GM23338 (cell line): ENCODE measurements at regions not wholly inside any gene's neighbourhood (a gene's known extent, or its start where the extent isn't known, plus 50 kb on each side); places are given as distances from the start of the nearest gene placed in this dataset.

ENCODE experiments used
- ATAC-seq: fragments of 200-7000 bp; cut with Tn5 transposase; 3 replicates; pipeline ENCODE4 v1.9.1; 2020
- DNase-seq: peaks from one replicate; pipeline ENCODE4 v3.0.0-alpha.2; 2015; ENCODE audit warnings: low spot score
- H2AFZ ChIP-seq: fragments of 200-600 bp; sonication (generic); 2 replicates; pipeline ENCODE4 v1.8.0; 2016; ENCODE audit warnings: antibody characterized with exemption, mild to moderate bottlenecking, moderate library complexity
- H3F3A ChIP-seq: fragments of 200-600 bp; sonication (generic); replicated peaks from 2 replicates; pipeline ENCODE4 v1.8.0; 2017; ENCODE audit warnings: antibody characterized with exemption, mixed run types, low read depth
- H3K27ac ChIP-seq: fragments of 200-600 bp; sonication (generic); 2 replicates; pipeline ENCODE4 v1.6.1; 2016; ENCODE audit warnings: low read depth
- H3K27me3 ChIP-seq: fragments of 200-600 bp; sonication (generic); 2 replicates; pipeline ENCODE4 v1.8.0; 2016; ENCODE audit warnings: mild to moderate bottlenecking, mixed run types, moderate library complexity; ENCODE audit not compliant: insufficient read depth
- H3K36me3 ChIP-seq: fragments of 200-600 bp; sonication (generic); 2 replicates; pipeline ENCODE4 v1.8.0; 2016; ENCODE audit warnings: mild to moderate bottlenecking; ENCODE audit not compliant: insufficient read depth
- H3K4me1 ChIP-seq: fragments of 200-600 bp; sonication (generic); 2 replicates; pipeline ENCODE4 v1.8.0; 2016; ENCODE audit warnings: mild to moderate bottlenecking, moderate library complexity; ENCODE audit not compliant: insufficient read depth
- H3K4me2 ChIP-seq: fragments of 200-600 bp; sonication (generic); 2 replicates; pipeline ENCODE4 v1.7.1; 2017; ENCODE audit warnings: mixed run types
- H3K4me3 ChIP-seq: fragments of 200-600 bp; sonication (generic); 2 replicates; pipeline ENCODE4 v1.6.1; 2016; ENCODE audit warnings: mixed run types
- H3K79me2 ChIP-seq: fragments of 200-600 bp; sonication (generic); replicated peaks from 2 replicates; pipeline ENCODE4 v1.8.0; 2017; ENCODE audit warnings: mild to moderate bottlenecking; ENCODE audit not compliant: insufficient read depth
- H3K9me2 ChIP-seq: fragments of 200-600 bp; sonication (generic); 2 replicates; pipeline ENCODE4 v1.8.0; 2017; ENCODE audit not compliant: insufficient read depth
- H4K20me1 ChIP-seq: fragments of 200-600 bp; sonication (generic); replicated peaks from 2 replicates; pipeline ENCODE4 v1.8.0; 2017; ENCODE audit warnings: mild to moderate bottlenecking; ENCODE audit not compliant: insufficient read depth
- H3K27ac Mint-ChIP-seq: 2 replicates; pipeline ENCODE4 v1.8.0; 2020; ENCODE audit warnings: inconsistent platforms, mild to moderate bottlenecking, moderate library complexity, mixed read lengths
- H3K27me3 Mint-ChIP-seq: 3 replicates; pipeline ENCODE4 v1.8.0; 2022; ENCODE audit warnings: low read depth, mild to moderate bottlenecking, moderate library complexity, mixed read lengths, inconsistent platforms; ENCODE audit not compliant: insufficient read depth, poor library complexity
- H3K36me3 Mint-ChIP-seq: 3 replicates; pipeline ENCODE4 v1.8.0; 2021; ENCODE audit warnings: low read depth, mild to moderate bottlenecking, inconsistent platforms, moderate library complexity, mixed read lengths
- H3K4me1 Mint-ChIP-seq: 3 replicates; pipeline ENCODE4 v1.8.0; 2020; ENCODE audit warnings: mild to moderate bottlenecking, inconsistent platforms, mixed read lengths
- H3K4me3 Mint-ChIP-seq: 3 replicates; pipeline ENCODE4 v1.8.0; 2021; ENCODE audit warnings: moderate library complexity, mild to moderate bottlenecking, inconsistent platforms, mixed read lengths
- H3K9me3 Mint-ChIP-seq: 3 replicates; pipeline ENCODE4 v1.8.0; 2020; ENCODE audit warnings: moderate library complexity, mild to moderate bottlenecking, inconsistent platforms, mixed read lengths
- CREB1 ChIP-seq: fragments of 250-450 bp; sonication (Bioruptor Pico); IDR thresholded peaks from 2 replicates; pipeline ENCODE4 v1.5.0; 2020; ENCODE audit warnings: low read depth, mild to moderate bottlenecking, moderate library complexity
- EZH2 ChIP-seq: fragments of 200-600 bp; sonication (generic); IDR thresholded peaks from one replicate; pipeline ENCODE4 v1.8.0; 2017; ENCODE audit warnings: antibody characterized with exemption, mild to moderate bottlenecking, low read depth; ENCODE audit not compliant: unreplicated experiment
- REST ChIP-seq: IDR thresholded peaks from one replicate; pipeline ENCODE4 v1.6.1; 2018; ENCODE audit warnings: antibody characterized with exemption; ENCODE audit not compliant: unreplicated experiment
- ZNF114 ChIP-seq: fragments of 250-450 bp; sonication (Bioruptor Pico); IDR thresholded peaks from 2 replicates; pipeline ENCODE4 v1.5.0; 2020; ENCODE audit warnings: mild to moderate bottlenecking, moderate library complexity
- ZNF331 ChIP-seq: fragments of 250-450 bp; sonication (Bioruptor Pico); IDR thresholded peaks from 2 replicates; pipeline ENCODE4 v1.5.0; 2020; ENCODE audit warnings: low read depth, mild to moderate bottlenecking, moderate library complexity
- ZNF462 ChIP-seq: fragments of 250-450 bp; sonication (Bioruptor Pico); IDR thresholded peaks from 2 replicates; pipeline ENCODE4 v1.5.0; 2020; ENCODE audit warnings: mild to moderate bottlenecking, moderate library complexity

GRCh38 chr4:35867057-35867456 lies 377.3 kb downstream of the ARAP2 start (continued):
- TF ChIP-seq CREB1 (CRISPR knock-in tag) (no peak), ZNF114 (no peak)

- Histone ChIP-seq H3K36me3 (no peaks in the 10 kb centered on the region), H4K20me1 (no peaks in the 10 kb centered on the region; the same call in 1 of the 2 replicates), H3K4me3 (no peak overlapping the region), H3K27ac (no peak overlapping the region), H2AFZ (0 out of 2 replicates have a peak overlapping the region, but pooled peaks have one; percentile 33), H3K27me3 (no peaks in the 10 kb centered on the region), H3K79me2 (no peaks in the 10 kb centered on the region), H3K4me2 (no peak overlapping the region), H3F3A (no peaks in the 10 kb centered on the region), H3K4me1 (no peaks in the 10 kb centered on the region), H3K9me2 (peaks cover 15% of the 10 kb centered on the region; the same call in 1 of the 2 replicates)
- H3K9me3 Mint-ChIP-seq = no peaks in the 10 kb centered on the region
- no peak overlapping the region for H3K27ac Mint-ChIP-seq
- DNase-seq (no peak), ATAC-seq (no peak)
- H3K27me3 Mint-ChIP-seq = no peaks in the 10 kb centered on the region
- H3K36me3 Mint-ChIP-seq = no peaks in the 10 kb centered on the region
- TF ChIP-seq ZNF331 (no peak), ZNF462 (CRISPR knock-in tag) (no peak), EZH2 (no peak), REST (no peak)
- H3K4me1 Mint-ChIP-seq = no peaks in the 10 kb centered on the region
- no peak overlapping the region for H3K4me3 Mint-ChIP-seq
These were observed 372.0 kb downstream of the ARAP2 start for GRCh38 chr4:35872273-35872672.
